TTC549 (cell line): ENCODE measurements at regions not wholly inside any gene's neighbourhood (a gene's known extent, or its start where the extent isn't known, plus 50 kb on each side); places are given as distances from the start of the nearest gene placed in this dataset.
"Not testable (repeated sequence)": the region's sequence is repeated elsewhere in the genome, so short reads cannot be mapped to it uniquely, and the experiment has no call there.

Experiments
- FAIRE-seq: peaks from 2 replicates; lab custom pipeline; 2012; peaks lifted over from hg19 to GRCh38; lab: Jason Lieb, UNC

- FAIRE-seq, result no peak
Observed at GRCh38 chr6:94902974-94903628, 674.2 kb upstream of the MANEA start.

GRCh38 chr6:94899191-94899590 is 678.1 kb upstream of the MANEA start:
- FAIRE-seq, result no peak

- FAIRE-seq, result no peak
Observed at GRCh38 chr6:94894300-94894699, 683.0 kb upstream of the MANEA start.

- no peak for FAIRE-seq
Observed at GRCh38 chr6:94893327-94893726, 684.0 kb upstream of the MANEA start.

GRCh38 chr6:94873819-94874218 is 703.5 kb upstream of the MANEA start:
- FAIRE-seq, result not testable (repeated sequence)

GRCh38 chr6:94862112-94862511 is 715.2 kb upstream of the MANEA start:
- no peak for FAIRE-seq

GRCh38 chr6:94859924-94860323 is 717.4 kb upstream of the MANEA start:
- no peak for FAIRE-seq

GRCh38 chr6:94856999-94857398 is 720.3 kb upstream of the MANEA start:
- FAIRE-seq, result not testable (repeated sequence)

- not testable (repeated sequence) for FAIRE-seq
Observed at GRCh38 chr6:94851329-94851728, 726.0 kb upstream of the MANEA start.

GRCh38 chr6:94845742-94846141 is 731.6 kb upstream of the MANEA start:
- FAIRE-seq, result no peak

GRCh38 chr6:94835264-94835663 is 742.1 kb upstream of the MANEA start:
- FAIRE-seq, result no peak

- FAIRE-seq, result no peak
Observed at GRCh38 chr6:94813806-94814205, 763.5 kb upstream of the MANEA start.

- FAIRE-seq, result no peak
Observed at GRCh38 chr6:94801344-94801743, 776.0 kb upstream of the MANEA start.

GRCh38 chr6:94785514-94785913 is 791.8 kb upstream of the MANEA start:
- no peak for FAIRE-seq

GRCh38 chr6:94785081-94785480 is 792.3 kb upstream of the MANEA start:
- not testable (repeated sequence) for FAIRE-seq

- no peak for FAIRE-seq
Observed at GRCh38 chr6:94769197-94769596, 808.1 kb upstream of the MANEA start.

GRCh38 chr6:94751641-94752329 is 825.5 kb upstream of the MANEA start:
- no peak for FAIRE-seq

- no peak for FAIRE-seq
Observed at GRCh38 chr6:94736236-94736635, 841.1 kb upstream of the MANEA start.

GRCh38 chr6:94735270-94735669 is 842.1 kb upstream of the MANEA start:
- FAIRE-seq, result no peak

- no peak for FAIRE-seq
Observed at GRCh38 chr6:94734751-94735150, 842.6 kb upstream of the MANEA start.

GRCh38 chr6:94733066-94733465 is 844.3 kb upstream of the MANEA start:
- no peak for FAIRE-seq

- FAIRE-seq, result no peak
Observed at GRCh38 chr6:94727710-94728109, 849.6 kb upstream of the MANEA start.

GRCh38 chr6:94721459-94721858 is 855.9 kb upstream of the MANEA start:
- no peak for FAIRE-seq

- no peak for FAIRE-seq
Observed at GRCh38 chr6:94713446-94713845, 863.9 kb upstream of the MANEA start.
